T-helper 1 cell (primary cell): ENCODE measurements at regions not wholly inside any gene's neighbourhood (a gene's known extent, or its start where the extent isn't known, plus 50 kb on each side); places are given as distances from the start of the nearest gene placed in this dataset.

Experiments
- DNase-seq, 5 donors: peaks; one replicate each; pipeline ENCODE4 v3.0.0-alpha.2; 2012 to 2020

GRCh38 chr5:125541085-125541484 is 794.6 kb upstream of the ZNF608 start:
- no peak for DNase-seq

GRCh38 chr5:125549322-125549911 is 803.0 kb upstream of the ZNF608 start:
- DNase-seq: no peak

- DNase-seq: no peak
Observed at GRCh38 chr5:125550274-125550673, 803.8 kb upstream of the ZNF608 start.

- DNase-seq: no peak
Observed at GRCh38 chr5:125551246-125551645, 804.8 kb upstream of the ZNF608 start.

DNA sequence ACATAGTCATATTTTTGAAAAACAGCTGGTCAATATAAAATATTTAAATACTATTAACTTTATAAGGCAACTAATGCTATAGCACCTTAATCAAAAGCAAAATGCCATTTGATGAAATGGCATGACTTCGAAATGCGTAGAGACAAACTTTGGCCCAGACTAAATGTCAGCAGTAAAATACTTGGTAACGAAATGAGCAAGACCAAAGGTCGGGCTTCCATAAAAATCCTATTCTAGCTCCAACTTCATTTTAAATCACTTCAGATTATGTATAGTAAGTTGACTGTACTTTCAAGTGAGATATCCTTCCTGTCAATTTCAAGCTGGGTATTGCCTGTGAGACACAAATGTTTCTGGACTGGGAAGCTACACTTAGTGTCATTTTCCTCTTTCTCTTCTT is 805.4 kb upstream of the ZNF608 start:
- no peak for DNase-seq

- no peak for DNase-seq
Observed at GRCh38 chr5:125552486-125552885, 806.0 kb upstream of the ZNF608 start.

- no peak for DNase-seq
Observed at GRCh38 chr5:125554355-125554754, 807.9 kb upstream of the ZNF608 start.

DNA sequence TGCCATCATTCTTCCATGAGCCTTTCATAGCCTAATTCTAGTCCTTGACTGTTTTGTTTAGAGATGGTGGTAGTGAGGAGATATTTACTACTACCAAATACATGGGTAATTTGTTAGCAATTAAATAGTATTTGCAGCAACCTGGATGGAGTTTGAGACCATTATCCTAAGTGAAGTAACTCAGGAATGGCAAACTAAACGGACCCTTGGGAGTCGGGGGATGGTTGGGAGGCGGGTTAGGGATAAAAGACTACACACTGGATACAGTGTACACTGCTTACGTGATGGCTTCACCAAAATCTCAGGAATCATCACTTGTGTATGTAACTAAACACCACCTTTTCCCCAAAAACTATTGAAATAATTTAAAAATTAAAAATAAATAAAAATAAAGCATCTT is 809.2 kb upstream of the ZNF608 start:
- no peak for DNase-seq

- DNase-seq: no peak
Observed at GRCh38 chr5:125558016-125558415, 811.6 kb upstream of the ZNF608 start.

GRCh38 chr5:125558466-125558865 is 812.0 kb upstream of the ZNF608 start:
- no peak for DNase-seq

DNA sequence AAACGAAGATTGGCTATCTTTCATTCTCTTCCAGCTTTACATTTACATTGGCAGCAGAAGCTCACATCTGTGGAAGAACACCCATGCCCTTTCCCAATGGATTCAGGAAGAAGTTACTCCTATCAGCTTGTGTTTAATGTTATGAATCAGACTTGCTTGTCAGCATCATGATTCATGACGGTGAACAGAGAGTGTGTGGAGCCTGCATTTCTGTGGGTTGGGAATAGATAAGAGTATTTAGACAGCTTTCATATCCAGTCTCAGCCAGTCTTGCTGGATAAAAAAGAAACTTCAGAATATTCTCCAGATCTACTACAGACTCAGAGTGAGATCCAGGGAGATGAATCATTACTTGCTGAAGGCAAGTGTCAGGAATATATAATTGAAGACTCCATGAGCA is 812.9 kb upstream of the ZNF608 start:
- DNase-seq: no peak

DNA sequence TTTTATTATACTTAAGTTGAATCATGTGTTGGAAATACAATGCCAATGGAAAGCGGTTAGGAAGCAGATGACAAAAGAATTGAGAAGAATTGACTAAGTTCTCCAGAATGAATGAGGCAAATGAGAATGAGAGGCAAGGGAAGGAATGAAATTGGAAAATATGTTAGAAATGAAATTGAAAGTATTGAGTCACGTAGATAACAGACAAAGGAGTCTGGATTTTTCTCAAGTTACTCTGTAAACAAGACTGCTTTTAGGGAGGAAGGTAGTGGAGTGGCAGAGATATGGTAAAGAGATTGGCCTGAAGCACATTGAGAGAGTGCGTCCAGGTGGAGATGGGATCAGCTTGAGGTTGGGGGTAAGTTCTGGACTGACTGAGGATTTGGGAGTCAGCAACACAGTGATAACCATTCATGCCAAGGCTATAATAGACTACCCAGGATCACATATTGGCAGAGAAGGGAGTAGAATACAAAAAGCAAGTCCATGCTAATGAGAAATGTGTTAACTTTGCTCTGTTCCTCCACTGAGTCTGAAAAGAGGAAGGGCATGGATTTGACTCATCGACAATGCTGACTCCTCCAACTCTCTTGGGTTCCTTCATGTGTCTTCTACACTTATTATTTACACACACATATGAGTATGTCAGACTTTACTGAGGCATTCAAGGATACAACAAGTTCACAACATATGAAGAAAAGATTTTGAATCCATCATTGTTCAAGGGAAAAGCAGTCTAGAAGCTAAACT is 814.2 kb upstream of the ZNF608 start:
- no peak for DNase-seq

DNA sequence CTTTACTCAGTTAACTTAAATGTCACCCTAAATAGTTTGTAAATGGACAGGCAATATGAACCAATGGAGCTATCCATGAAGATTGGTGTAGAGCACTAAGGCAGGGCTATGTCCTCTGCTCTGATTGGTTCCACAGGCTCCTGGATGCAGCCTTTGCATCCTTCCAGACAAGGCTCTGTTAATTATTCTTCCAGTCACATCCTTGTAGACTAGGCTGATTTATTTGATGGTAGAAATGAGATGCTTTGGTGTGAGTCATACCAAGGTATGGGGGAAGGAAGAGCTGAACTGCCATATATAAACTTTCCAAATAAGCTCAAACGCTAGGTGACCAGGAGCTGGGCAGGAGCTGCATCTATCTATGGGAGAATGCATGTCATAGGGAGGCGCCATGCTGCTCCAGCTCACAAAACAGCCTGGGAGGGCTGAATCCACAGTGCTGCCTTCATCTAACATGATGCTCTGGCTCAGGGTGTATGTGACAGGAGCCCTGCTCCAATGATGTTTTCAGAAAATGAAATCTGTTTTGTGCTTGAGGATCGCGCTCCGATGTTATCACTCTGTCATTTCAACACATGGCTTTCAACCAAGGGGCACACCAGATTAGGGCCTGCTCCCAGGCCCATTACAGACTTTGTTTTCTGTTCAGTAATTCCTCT is 818.0 kb upstream of the ZNF608 start:
- no peak for DNase-seq

GRCh38 chr5:125574491-125575044 is 828.1 kb upstream of the ZNF608 start:
- DNase-seq: no peak

- no peak for DNase-seq
Observed at GRCh38 chr5:125575171-125575890, 828.9 kb upstream of the ZNF608 start.

GRCh38 chr5:125575891-125576505 is 829.6 kb upstream of the ZNF608 start:
- DNase-seq: no peak

DNA sequence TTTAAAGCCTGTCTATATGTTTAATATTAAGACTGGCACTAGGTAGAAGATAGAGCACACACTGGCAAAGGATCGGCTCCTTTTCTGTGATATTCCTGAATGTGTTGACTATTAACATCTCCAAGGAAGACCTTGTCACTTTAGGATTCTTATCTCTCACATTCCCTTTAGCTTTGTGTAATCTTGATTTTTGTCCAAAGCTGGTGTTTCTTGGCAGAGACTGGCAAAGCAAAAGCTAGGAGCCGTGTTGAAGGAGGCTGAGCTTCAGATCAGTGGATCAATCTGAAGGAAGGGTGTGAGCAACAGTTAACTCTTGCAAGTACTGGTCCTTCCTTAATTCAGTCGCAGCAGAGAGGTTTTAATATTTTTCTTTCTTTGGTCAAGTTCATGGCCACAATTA is 830.4 kb upstream of the ZNF608 start:
- DNase-seq: no peak

DNA sequence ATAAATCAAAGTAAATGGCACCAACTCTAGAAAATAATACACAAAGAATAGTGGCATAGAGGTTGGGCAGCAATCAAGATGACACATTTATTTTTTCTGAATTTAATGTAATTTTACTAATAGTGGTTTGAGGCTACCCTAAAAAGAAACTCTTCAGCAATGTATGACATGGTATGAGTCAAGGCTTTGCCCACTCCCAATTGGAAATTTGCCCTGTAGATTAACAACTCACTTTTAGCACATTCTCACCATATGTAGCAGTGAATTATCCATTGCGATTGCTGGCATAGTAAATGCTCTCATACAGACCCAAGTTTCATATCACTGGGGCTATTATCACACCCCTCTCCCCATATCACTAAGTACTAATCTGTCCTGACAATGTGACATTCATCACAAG is 832.1 kb upstream of the ZNF608 start:
- no peak for DNase-seq

DNA sequence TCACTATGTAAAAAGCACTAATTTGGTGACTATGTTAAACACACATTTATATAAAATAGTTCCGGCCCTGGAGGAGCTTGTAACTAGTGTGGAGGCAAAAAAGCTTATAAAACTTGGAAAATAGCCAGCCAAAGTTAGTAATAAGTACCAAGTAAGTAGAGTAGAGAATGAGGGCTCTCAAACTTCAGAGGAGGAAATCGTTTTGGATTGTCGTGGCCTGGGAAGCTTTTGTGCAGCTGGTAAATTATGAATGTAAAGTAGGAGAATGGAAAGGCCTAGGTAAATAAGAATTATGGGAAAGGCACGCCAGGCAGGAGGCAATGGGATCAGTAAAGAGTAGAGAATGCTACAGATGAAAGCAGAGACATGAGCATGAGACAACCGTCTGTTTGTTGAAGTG is 832.7 kb upstream of the ZNF608 start:
- DNase-seq: no peak

GRCh38 chr5:125581311-125581710 is 834.9 kb upstream of the ZNF608 start:
- no peak for DNase-seq

GRCh38 chr5:125582352-125582751 is 835.9 kb upstream of the ZNF608 start:
- DNase-seq: no peak

- no peak for DNase-seq
Observed at GRCh38 chr5:125583321-125584139, 837.1 kb upstream of the ZNF608 start.
